ENCODE measurements at regions not wholly inside any gene's neighbourhood (a gene's known extent, or its start where the extent isn't known, plus 50 kb on each side); places are given as distances from the start of the nearest gene placed in this dataset.

DNA sequence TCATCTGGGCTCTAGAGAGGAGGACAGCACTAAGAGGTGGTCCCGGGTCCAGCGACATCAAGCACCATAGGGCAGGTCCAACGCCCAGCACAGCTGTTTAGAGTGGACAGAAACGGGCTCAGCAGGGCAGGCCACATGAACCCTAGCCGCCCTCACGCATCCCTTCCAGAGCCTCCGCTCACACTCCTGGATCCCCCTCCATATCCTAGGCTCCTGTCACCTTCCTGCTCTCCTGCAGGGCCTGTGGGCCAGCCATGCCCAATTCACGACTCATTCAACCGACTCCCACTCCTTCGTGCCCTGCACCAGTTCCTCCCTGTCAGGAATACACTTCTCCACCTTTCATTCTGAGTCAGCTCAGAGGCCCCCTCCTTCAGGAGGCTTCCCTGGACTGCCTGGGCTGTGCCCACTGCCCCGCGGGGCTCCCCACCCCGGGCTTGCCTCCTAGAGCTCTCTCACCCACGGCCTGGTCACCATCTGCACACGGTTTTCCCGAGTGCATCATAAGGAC is 90.2 kb downstream of the LINGO1 start:
- Histone ChIP-seq H3K9me3 (no peaks in the 10 kb centered on the region), H3K36me3 (no peaks in the 10 kb centered on the region), H3K4me3 (peak overlapping the region in 3 of 4 donors; percentile 27 to 48 (median 44)), H3K4me1 (peaks cover 6 to 20% (median 17%) of the 10 kb centered on the region in 3 donors), H3K27me3 (no peaks in the 10 kb centered on the region), H3K27ac (no peak overlapping the region)
- ATAC-seq (no peak), DNase-seq (no peak), FAIRE-seq (no peak)
- intact Hi-C loops (cut with DNase I): loop anchor here in 2 of 3 donors (10.0 kb wide), 3 partner anchors 62 to 518 kb away; no protein-coding TSS in a partner anchor
- 87 to 90% methylated on average over 16 of the region's 16 CpGs for WGBS, 2 donors
- TF ChIP-seq, protein P1, sequence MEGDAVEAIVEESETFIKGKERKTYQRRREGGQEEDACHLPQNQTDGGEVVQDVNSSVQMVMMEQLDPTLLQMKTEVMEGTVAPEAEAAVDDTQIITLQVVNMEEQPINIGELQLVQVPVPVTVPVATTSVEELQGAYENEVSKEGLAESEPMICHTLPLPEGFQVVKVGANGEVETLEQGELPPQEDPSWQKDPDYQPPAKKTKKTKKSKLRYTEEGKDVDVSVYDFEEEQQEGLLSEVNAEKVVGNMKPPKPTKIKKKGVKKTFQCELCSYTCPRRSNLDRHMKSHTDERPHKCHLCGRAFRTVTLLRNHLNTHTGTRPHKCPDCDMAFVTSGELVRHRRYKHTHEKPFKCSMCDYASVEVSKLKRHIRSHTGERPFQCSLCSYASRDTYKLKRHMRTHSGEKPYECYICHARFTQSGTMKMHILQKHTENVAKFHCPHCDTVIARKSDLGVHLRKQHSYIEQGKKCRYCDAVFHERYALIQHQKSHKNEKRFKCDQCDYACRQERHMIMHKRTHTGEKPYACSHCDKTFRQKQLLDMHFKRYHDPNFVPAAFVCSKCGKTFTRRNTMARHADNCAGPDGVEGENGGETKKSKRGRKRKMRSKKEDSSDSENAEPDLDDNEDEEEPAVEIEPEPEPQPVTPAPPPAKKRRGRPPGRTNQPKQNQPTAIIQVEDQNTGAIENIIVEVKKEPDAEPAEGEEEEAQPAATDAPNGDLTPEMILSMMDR (IDR thresholded peaks at IDR 0.05): no peak

DNA sequence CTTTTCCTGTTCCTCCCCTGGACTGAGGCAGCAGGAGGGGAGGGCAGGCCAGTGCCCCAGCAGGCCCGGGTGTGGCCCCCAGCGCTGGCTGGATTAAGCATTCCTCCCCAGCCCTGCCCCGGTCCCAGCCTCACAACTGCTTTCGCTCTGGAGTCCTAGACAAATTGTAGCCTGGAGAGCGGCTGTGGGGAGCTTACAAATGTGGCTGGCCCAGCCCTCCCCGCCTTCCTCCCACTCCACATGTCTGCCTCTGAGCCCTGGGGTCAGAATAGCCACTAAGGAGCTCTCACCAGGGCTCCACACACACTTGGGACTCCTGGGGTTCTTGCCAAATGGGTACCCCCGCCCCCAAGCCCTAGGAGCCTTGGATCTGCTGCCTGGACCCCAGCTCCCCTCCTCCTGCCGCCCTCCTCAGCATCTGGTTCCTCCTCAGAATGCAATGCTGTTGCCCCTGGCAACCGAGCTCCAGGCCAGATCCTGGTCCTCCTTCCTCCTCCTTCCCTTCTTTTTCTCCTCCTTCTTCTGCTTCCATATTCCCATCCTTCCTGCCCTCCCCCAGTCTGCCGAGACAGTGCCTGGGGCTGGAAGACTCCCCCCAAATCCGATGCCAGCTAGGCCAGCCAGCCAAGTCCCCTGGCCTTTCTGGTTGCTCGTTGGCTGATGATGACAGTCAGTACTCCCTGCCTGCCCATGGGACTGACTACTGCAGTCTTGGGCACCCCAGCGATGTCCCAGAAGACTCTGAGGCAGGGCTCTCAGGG is 91.1 kb downstream of the LINGO1 start:
- WGBS, 2 donors: 85 to 86% methylated on average over 13 of the region's 13 CpGs
- Histone ChIP-seq H3K4me1 (peaks cover 6 to 20% (median 17%) of the 10 kb centered on the region in 3 donors), H3K27ac (no peak overlapping the region), H3K36me3 (no peaks in the 10 kb centered on the region), H3K9me3 (no peaks in the 10 kb centered on the region), H3K27me3 (no peaks in the 10 kb centered on the region), H3K4me3 (no peak overlapping the region)
- intact Hi-C loops (cut with DNase I): loop anchor here in 2 of 3 donors (10.0 kb wide), 3 partner anchors 63 to 517 kb away; no protein-coding TSS in a partner anchor
- FAIRE-seq (no peak), DNase-seq (no peak), ATAC-seq (no peak)
- TF ChIP-seq, protein P1 (IDR thresholded peaks at IDR 0.05): no peak

DNA sequence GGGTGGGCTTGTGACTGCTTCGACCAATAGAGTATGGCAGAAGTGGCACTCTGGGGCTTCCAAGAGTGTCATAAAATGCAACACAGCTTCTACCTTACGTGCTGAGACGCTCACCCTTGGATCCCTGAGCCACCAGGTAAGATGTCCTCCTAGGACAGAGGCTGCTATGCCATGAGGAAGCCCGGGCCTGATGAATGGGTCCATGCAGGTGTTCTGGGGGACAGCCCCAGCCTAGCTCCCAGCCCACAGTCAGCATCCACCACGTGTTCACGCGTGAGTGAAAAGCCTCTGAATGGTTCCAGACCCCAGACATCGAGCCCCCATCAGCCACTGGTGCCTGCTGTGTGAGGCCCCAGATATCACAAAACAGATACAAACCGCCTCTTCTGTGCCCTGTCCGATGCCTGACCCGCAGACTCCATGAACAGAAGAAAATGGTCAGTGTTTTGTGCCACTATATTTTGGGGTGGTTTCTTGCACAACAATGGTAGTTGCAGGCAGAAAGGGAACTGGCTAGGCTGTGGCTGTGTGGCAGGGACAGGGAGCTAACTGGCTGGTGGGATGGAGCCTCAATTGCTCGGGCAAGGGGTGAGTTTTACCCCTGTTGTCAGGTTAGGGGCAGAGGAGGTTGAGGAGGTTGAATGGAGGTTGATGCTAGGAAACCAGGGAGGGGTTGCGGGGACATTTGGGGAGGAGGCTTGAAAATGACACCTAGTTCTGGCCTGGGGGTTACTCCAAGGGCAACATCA is 92.2 kb downstream of the LINGO1 start:
- TF ChIP-seq, protein P1 (IDR thresholded peaks at IDR 0.05): no peak
- ATAC-seq: no peak
- H3K27ac ChIP-seq: no peak overlapping the region
- no peaks in the 10 kb centered on the region for H3K36me3 ChIP-seq
- WGBS, 2 donors: 91 to 93% methylated on average over 13 of the region's 13 CpGs
- no peaks in the 10 kb centered on the region for H3K27me3 ChIP-seq
- no peak overlapping the region for H3K4me3 ChIP-seq
- no peak for FAIRE-seq
- intact Hi-C loops (cut with DNase I): loop anchor here in 2 of 3 donors (10.0 kb wide), 3 partner anchors 64 to 516 kb away; no protein-coding TSS in a partner anchor
- H3K4me1 ChIP-seq: peaks cover 6 to 20% (median 17%) of the 10 kb centered on the region in 3 donors
- DNase-seq: no peak
- no peaks in the 10 kb centered on the region for H3K9me3 ChIP-seq

DNA sequence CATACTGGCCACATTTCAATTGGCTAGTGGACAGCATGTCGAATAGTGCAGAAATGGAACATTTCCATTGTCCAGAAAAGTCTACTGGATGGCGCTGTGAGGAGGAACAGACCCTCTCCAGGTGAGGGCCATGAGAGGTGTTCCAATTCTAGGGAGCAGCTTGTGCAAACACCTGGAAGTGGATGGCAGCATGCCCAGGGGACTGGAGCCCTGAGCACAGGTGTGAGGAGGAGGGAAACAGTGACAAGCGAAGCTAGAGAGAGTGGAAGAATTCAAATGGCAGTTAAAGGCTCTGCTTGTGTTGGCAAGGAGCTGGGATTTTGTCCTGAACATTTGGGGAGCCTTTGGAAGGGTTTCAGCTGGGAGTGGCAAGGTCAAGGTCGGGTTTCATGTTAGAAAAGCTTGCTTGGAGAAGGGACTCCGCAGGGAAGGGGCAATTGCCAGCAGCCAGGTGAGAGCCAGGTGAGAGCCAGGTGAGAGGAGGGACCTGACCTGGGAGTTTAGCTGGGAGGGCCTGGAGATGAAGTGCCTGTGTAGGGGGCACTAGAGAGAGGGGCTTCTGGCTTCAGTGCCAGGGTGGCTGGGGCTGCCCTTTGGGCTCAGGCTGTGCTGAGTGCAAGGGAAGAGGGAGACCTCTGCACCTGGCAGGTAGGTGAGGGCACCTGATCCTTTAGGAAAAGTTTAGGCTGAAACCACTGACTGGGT is 93.8 kb downstream of the LINGO1 start:
- TF ChIP-seq, protein P1 (IDR thresholded peaks at IDR 0.05): no peak
- no peaks in the 10 kb centered on the region for H3K36me3 ChIP-seq
- 7 to 13% methylated on average over 5 of the region's 5 CpGs for WGBS, 2 donors
- peak; percentile 73 to 78 (median 74) for ATAC-seq
- FAIRE-seq: no peak
- H3K4me3 ChIP-seq: no peak overlapping the region
- no peaks in the 10 kb centered on the region for H3K9me3 ChIP-seq
- peaks cover 6 to 20% (median 17%) of the 10 kb centered on the region in 3 donors for H3K4me1 ChIP-seq
- peak; percentile 84 to 96 (median 93) for DNase-seq
- intact Hi-C loops (cut with DNase I): loop anchor here in 1 of 3 donors (10.0 kb wide), 1 partner anchor 354 kb away; no protein-coding TSS in a partner anchor
- no peaks in the 10 kb centered on the region for H3K27me3 ChIP-seq
- peak overlapping the region; percentile 7 to 55 (median 16) for H3K27ac ChIP-seq
